ENCODE measurements at regions not wholly inside any gene's neighbourhood (a gene's known extent, or its start where the extent isn't known, plus 50 kb on each side); places are given as distances from the start of the nearest gene placed in this dataset.

- TF ChIP-seq CTCF (IDR thresholded peaks at IDR 0.05) (no peak), POLR2A (IDR thresholded peaks at IDR 0.05) (no peak), POLR2AphosphoS5 (IDR thresholded peaks at IDR 0.05) (no peak), EP300 (IDR thresholded peaks at IDR 0.05) (no peak)
These were observed 471.5 kb upstream of the C16orf82 start for GRCh38 chr16:26595199-26595598.
